HG02943 (cell line): ENCODE measurements at regions not wholly inside any gene's neighbourhood (a gene's known extent, or its start where the extent isn't known, plus 50 kb on each side); places are given as distances from the start of the nearest gene placed in this dataset.

Source experiments
- ATAC-seq: cut with Tn5 transposase; IDR thresholded peaks from one replicate; pipeline ENCODE4 v1.9.1; 2021; ENCODE audit warnings: mild to moderate bottlenecking, low read depth, moderate library complexity; ENCODE audit not compliant: unreplicated experiment

DNA sequence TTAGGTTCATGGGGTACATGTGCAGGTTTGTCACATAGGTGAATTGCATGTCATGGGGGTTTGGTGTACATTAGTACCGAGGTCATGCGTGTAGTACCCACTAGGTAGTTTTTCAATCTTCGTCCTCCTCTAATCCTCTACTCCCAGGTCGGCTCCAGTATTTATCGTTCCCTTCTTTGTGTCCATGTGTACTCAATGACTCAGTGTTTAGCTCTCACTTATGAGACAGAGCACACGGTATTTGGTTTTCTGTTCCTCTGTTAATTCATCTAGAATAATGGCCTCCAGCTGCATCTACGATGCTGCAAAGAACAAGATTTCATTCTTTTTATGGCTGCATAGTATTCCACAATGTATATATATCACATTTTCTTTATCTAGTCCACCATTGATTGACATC lies 850.9 kb upstream of the MDGA2 start:
- ATAC-seq, result no peak

DNA sequence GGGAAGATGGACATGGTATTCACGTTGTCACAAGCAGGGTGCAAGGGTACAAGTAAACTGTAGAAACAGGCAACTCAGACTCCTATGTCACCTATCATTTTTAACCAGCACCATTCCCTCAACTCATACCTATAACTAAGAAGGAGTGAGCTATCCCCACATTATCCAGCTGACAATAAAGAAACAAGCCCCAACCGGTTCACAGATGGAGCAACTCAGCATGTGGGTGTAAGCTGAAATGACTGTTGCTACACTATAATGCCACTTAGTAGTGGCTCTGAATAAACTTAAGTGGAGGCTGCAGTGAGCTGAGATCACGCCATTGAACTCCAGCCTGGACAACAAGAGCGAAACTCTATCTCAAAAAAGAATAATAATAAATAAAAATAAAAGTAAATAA lies 829.5 kb upstream of the MDGA2 start:
- ATAC-seq, result no peak

DNA sequence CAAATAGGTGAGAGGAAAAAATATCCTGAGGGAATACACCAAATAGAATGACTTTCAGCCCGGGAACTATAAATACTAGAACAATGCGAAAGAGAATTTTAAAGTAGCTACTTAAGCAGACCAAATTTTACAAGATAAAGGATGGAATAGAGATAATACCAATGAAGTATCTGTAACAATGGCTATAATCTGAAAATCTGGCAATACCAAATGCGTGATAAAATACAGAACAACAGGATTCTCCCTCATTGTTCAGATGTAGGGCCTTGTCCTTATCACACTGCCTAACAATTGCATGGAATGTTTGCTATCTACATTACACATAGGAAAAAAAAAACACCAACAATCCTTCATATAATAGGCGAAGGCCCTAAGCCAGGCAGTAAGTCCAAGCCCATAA lies 815.4 kb upstream of the MDGA2 start:
- no peak for ATAC-seq

DNA sequence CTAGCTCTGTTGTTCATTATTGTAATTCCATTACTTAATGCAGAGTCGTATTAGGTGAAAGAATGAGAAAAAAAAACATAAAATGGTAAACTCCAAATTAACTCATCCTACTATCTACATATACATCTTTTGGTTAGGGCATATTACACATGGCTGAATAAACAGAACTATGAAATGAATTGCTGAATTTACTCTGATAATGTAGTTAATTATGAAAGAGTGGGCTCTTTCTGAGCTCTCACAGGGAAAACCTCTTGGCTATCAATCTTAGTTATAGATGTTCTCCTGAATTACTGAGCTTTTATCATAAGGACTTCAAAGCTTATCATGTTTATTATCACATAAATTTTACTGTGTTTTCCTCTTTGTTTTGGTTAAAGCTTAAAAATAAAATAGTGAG lies 798.5 kb upstream of the MDGA2 start:
- no peak for ATAC-seq

DNA sequence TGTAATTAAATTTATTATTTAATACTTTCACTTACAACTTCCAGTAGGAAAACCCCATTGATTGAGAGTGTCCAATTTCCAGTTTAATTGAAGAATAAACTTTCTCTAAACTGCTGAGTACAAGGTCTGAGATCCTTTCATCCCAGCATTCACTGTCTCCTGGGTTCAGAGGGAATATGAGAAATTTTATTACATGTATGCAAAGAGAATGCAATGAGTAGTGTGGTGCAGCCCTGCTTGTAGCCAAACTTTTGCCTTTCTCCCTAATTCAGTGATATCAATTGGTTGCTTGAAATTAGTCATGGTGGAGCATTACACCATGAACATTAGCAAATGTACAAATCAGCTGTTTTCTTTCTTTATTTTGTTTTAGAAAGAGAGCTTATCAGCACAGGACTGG lies 780.6 kb upstream of the MDGA2 start:
- no peak for ATAC-seq

DNA sequence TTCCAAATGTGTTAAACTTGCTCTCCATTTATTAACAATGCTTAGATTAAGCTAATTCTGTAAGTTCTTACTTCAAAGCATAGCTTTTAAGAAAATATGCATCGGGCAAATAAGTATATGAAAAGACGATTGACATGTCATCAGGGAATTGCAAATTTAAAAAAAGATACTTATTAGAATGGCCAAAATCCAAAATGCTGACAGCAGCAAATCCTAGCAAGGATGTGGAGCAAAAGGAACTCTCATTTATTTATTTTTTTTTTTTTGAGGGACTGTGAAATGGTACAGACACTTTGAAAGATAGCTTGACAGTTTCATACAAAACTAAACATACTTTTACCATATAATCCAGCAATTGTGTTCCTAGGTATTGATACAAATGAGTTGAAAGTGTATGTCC lies 779.5 kb upstream of the MDGA2 start:
- no peak for ATAC-seq

DNA sequence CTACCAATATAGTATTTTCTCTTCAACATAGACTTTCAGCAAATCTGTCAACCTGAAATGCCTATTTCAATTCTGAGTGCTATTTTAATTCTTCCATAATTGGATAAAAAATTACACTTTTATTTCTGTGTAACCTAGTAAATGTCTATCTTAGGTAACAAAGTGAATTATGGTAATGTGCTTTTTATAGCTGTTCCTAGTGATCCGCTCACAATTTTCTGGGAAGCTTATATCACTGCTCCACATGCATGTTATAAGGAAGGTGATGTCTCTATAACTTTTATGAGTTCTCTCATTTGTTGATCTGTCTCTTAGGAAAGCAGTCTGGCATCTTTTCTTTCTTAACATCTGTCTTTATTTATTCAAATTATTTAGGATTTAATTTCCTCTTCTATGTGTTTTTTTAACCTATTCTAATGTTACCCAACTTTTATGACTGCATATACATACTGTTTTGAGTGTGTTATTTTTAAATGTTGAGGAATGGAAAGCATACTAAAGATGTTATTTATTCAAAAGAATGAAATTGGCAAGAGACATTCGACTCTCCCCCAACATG lies 777.1 kb upstream of the MDGA2 start:
- no peak for ATAC-seq

DNA sequence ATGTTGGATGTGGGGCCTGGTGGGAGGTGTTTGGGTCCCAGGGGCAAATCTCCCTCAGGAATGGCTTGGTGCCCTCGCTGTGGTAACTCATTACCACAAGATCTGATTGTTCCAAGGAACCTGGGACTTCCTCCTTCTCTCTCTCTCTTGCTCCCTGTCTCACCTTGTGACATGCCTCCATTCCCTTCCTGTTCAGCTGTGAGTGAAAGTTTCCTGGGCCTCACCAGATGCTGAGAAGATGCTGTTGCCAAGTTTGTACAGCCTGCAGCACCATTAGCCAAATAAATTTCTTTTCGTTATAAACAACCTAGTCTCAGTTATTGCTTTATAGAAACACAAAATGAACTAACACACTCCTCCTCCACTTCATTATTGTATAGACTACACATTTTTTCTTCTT lies 759.8 kb upstream of the MDGA2 start:
- ATAC-seq, result no peak

DNA sequence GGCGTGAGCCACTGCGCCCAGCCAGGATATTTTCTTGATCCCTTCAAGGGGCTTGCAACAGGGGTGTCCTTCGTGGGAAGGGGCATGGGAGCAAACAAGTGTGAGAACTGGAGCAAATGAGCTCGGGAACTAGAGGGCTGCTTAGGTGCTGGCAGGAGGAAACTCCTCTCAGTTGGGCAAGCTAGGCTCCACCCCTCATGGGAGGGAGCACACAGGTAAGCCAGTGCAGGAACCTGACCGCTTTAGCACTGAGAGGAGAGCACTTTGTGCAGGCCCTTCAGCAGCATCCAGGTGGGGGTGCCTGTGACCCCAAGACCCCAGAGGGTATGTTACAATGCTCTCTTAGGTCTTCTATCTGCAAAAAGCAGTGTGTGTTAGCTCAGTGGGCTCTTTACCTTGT lies 755.4 kb upstream of the MDGA2 start:
- no peak for ATAC-seq

DNA sequence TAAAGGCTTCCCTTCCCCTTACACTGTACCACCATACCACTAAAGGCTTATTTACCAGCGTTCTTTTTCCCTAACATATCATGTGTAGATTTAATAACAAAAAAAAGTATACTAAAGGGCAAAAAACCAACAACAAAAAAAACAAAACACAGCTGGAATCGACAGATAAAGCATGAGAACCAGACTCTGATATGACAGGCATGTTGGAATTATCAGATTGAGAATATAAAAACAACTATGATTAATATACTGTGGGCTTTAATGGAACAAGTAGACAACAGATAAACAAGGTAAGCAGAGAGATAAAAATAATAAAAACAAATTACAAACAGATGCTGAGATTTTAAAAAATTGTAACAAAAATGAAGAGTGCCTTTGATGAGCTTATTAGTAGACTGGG lies 754.1 kb upstream of the MDGA2 start:
- ATAC-seq, result no peak

DNA sequence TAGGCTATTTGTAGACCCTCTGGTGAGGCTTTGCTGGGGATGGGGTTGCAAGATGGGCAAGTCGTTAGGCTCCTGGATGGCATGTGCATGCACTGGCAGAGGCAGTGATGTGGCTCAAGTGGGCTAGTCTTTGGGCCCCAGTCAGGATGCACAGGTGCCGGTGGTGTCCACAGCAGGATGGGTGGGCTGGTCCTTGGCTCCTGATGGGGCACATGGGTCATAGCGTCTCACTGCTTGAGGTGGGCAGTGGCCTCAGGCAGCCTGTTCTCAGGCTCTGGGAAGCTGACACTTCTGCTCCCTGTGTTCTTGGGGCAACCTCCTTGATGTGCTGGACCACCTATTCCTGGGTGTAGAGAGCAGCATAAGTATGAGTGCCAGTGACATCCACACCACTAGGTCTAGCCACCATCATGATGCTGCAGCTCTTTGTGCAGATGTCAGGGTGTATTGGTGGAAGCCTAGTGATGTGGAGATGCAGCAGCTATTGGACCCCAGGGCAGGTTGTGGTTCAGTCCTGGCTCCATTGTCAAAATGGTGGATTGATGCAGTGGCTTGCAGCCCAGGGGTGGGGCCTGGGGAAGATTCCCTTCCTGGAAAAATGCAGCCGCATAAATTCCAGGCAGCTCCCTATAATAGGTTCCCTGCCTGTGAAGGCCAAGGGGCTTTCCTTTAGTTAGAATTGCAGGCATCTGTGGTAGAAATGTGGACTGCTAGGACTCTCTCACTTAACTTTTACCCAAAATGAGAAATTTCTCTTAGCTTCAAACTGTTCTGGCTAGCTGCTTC lies 742.5 kb upstream of the MDGA2 start:
- ATAC-seq, result no peak

DNA sequence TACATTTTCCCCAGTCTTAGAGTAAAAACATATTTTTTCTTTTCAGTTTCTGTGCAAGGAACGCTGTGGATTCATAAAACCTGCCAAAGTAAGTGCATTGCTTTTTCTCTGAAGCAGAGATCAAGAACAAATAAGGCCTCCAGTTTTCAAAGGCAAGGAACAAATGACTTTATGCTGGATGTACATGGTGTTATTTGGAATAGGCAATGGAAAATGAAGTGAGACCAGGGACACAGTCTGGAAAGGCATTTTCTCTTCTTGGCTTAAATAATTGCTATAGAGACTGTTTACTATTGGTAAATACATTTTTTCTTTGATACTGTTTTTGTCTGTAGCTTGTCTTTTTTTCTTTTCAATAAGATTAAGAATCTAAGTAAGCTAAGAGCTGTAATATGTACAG lies 725.9 kb upstream of the MDGA2 start:
- no peak for ATAC-seq

DNA sequence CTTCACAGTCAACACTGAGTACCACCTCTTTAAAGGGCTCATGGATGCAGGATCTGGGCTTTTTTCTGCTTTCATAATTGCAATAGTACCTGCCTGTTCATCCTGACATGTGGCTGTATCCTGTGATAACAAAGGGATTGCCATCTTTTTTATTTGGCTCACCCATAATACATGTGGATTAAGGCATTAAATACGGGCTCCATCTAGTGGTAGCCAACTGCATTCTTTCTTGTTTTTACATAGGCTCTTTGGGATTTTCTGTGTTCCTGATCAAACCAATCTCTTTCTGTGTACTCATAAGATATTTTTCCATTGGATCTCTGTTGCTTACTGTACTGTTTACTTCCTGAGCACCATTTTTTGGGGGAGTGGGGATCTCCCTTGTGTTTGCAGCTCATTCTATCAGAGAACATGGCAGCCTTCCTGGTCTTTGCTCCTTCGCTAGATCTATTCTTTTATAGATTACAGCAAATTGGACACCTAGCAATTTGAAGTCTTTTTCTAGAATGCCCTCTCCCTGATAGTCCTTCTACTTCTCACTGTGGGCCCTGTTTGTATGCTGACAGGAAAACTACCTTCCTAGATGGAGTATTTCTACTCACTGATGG lies 723.4 kb upstream of the MDGA2 start:
- ATAC-seq, result no peak

DNA sequence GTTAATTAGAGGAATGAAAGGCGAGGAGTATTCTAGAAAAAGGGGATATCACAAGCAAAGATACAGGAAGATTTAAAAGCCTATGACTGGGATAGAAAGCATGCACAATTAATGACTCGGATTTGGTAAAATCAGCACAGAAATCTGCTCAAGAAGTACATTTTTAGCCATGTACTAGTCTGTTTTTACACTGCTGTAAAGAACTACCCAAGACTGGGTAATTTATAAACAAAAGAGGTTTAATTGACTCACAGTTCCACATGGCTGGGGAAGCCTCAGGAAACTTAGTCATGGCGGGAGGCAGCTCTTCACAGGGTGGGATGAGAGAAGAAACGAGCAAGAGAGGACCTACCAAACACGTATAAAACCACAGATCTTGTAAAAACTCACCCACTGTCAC lies 716.3 kb upstream of the MDGA2 start:
- ATAC-seq, result no peak

DNA sequence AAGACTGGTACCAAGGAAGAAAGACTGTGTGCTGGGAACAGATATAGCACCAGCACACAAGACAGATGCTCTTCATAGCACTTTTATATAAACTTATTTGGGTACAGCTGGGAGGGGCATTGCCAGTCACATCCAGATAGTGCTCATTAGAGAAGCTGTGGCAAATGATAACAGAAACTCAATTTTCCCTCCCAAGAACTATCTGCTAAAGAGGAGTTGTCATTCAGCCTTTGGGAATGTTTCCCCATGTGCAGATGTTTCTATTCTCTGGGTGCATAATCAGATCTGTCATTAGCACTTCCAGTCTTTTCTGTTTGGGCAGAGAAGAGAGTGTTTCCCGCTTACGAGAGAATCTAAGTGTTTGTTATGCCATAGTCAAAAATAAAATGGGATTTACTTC lies 714.9 kb upstream of the MDGA2 start:
- no peak for ATAC-seq

DNA sequence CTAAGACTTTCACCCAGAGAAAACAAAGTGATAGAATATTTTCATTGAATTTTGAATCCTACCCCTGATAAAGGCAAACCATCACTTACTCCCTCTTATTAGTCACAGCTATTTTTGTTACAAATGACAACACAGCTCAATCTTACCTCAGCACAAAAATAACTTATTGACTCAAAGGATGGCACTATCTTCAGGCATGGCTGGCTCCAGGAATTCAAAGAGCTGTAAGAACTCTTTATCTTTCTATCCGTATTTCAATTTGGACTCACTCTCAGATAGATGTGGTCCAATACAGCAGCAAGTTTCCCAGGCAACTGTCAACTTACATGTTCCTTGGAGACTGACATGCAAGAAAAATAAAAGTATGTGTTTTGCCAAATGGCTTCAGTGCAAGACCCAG lies 709.4 kb upstream of the MDGA2 start:
- no peak for ATAC-seq

DNA sequence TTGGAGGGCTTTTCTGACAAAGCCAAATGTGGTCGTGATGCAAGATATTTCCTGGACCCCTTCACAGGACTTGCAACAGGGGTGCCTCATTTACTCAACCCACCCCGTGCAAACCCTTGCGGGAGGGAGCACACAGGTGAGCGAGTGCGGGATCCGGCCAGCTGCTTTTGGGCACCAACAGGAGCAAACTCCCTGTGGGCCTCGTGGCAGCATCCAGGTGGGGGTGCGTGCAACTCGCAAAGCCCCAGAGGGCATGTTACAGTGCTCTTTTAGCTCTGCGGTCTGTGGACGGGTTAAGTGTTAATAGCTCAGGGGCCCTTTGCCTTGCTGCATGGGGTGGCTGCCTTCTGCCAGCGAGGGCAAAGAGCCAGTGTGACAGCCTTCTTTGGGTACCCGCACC lies 707.6 kb upstream of the MDGA2 start:
- no peak for ATAC-seq

DNA sequence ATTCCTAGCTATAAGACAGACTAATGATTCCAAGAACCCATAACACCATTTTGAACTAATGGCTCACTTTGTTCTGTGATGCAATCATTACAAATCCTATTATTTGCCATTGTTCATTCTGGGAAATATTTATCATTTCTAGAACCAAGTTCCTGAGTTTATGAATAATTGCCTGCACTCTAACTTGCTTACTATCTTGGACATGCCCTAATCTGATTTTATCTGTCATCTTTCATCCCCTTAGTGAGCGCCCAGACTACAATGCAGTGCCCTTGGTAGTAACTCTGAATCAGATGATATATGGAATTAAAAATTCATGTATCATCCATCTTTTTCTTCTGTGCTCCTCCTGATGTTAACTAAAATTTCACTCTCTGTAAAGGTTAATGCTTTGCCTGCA lies 703.1 kb upstream of the MDGA2 start:
- ATAC-seq, result no peak

DNA sequence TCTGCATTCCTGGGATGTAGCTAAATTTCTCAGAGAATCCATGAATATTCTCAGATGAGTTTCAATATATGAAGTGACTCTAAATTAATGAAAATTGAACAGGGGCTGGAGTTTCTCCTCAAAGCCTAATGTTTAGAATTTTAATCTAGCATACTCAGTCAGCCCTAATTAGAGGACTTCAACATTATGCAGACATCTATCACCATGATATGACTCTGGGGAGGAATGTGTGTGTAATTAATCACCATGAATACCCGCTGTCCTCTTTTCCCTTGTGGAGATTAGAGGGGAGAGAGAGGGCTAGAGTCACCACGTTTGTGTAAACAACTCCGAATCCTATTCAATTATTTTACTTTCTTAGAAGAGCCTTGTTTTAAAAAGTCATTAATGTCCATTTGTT lies 698.6 kb upstream of the MDGA2 start:
- no peak for ATAC-seq

DNA sequence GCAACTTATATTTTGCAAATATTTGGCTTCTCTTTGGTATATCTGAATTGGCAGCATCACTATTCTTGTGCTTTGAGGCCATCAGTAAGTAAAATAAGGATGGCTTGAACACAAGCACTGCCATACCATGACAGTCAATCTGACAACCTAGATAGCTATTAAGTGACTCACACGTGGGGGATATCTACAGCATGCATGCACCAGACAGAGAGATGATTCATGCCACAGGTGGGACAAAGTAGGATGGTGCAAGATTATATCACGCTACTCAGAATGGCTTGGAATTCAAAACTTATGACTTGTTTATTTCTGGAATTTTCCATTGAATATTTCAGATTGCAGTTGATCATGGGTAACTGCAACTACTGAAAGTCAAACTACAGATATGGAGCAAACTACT lies 675.6 kb upstream of the MDGA2 start:
- no peak for ATAC-seq

DNA sequence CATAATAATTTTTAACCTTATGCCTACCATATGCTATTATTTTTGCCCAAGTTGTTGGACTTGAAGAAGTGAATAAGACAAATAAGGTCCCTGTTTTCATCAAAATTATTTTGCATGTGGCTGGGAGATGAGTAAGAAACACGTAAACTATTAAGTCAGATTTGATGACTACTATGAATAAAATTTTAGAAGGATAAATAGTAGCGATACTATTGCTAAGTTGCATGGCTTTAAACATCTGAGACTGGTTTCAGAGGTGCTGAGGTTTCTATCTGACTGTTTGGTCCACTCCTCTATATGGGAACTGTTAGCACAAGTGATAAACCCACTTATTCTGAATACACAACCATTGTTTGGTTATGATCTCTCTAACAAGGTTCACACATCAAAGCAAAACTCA lies 674.3 kb upstream of the MDGA2 start:
- ATAC-seq, result no peak

DNA sequence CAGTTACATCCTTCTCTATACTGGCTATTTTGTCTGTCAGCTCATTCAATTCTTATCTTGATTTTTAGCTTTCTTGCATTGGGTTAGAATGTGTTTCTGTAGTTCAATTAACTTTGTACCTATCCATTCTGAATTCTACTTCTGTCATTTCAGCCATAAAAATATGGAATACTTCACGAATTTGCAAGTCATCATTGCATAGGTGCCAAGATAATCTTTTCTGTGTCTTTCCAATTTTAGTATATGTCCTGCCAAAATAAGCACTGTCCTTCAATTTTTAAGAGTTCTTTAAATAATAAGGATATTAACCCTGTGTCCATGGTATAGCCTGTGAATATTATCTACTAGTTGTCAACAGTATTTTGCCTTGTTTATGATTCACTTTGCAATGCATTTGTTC lies 665.7 kb upstream of the MDGA2 start:
- ATAC-seq, result no peak
